ENCODE measurements at regions not wholly inside any gene's neighbourhood (a gene's known extent, or its start where the extent isn't known, plus 50 kb on each side); places are given as distances from the start of the nearest gene placed in this dataset.

DNA sequence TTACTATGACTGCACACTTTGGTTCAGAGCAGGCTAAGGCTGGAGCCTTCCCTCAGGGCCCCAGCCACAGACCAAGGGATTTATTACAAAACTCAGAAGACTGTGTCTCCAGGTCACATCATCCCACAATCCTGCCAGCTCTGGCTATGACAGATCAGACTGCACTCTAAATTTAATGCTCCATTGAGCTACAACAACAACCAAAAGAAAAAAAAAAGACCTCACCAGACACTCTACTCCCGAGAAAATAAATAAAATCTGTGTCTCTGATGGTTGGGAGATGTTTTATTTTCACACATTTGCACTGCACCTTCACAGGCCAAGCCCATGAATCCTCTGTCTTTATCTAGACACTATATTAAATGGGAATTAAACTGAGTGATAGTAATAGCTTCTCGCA, 50.8 kb upstream of the CTNNB1 start:
- no peak for TF ChIP-seq CTCF (conservative IDR thresholded peaks at IDR 0.05; ENCODE audit: low read length)
- DNase-seq (ENCODE audit: low read depth): no peak
- no peak overlapping the region for H3K4me3 ChIP-seq (ENCODE audit: low read length)

- no peak overlapping the region for H3K4me3 ChIP-seq (ENCODE audit: low read length)
- DNase-seq (ENCODE audit: low read depth): no peak
- TF ChIP-seq CTCF (conservative IDR thresholded peaks at IDR 0.05; ENCODE audit: low read length): no peak
Observed at GRCh38 chr3:41148901-41149300, 50.4 kb upstream of the CTNNB1 start.

All from AG10803 (cell line).